NCI-H2107 (cell line): ENCODE measurements at regions not wholly inside any gene's neighbourhood (a gene's known extent, or its start where the extent isn't known, plus 50 kb on each side); places are given as distances from the start of the nearest gene placed in this dataset.

ENCODE experiments used
- DNase-seq: peaks from one replicate; lab custom pipeline; 2025; lab: John Stamatoyannopoulos, UW

GRCh38 chr4:19402581-19403065, 849.1 kb upstream of the SLIT2 start:
- DNase-seq = no peak

- no peak for DNase-seq
These were observed 850.2 kb upstream of the SLIT2 start for GRCh38 chr4:19401301-19402080.

- DNase-seq = no peak
These were observed 850.9 kb upstream of the SLIT2 start for GRCh38 chr4:19400820-19401219.

- DNase-seq = no peak
These were observed 852.7 kb upstream of the SLIT2 start for GRCh38 chr4:19399001-19399400.

- DNase-seq = no peak
These were observed 864.9 kb upstream of the SLIT2 start for GRCh38 chr4:19386786-19387185.

- DNase-seq = no peak
These were observed 868.5 kb upstream of the SLIT2 start for GRCh38 chr4:19382993-19383756.

GRCh38 chr4:19381068-19381467, 870.6 kb upstream of the SLIT2 start:
- no peak for DNase-seq

GRCh38 chr4:19380600-19380999, 871.1 kb upstream of the SLIT2 start:
- no peak for DNase-seq

GRCh38 chr4:19379191-19379708, 872.5 kb upstream of the SLIT2 start:
- no peak for DNase-seq

- no peak for DNase-seq
These were observed 875.8 kb upstream of the SLIT2 start for GRCh38 chr4:19375931-19376330.

GRCh38 chr4:19375136-19375804, 876.4 kb upstream of the SLIT2 start:
- no peak for DNase-seq

GRCh38 chr4:19372390-19372789, 879.3 kb upstream of the SLIT2 start:
- DNase-seq = no peak

GRCh38 chr4:19368800-19369199, 882.9 kb upstream of the SLIT2 start:
- DNase-seq = no peak

- no peak for DNase-seq
These were observed 884.8 kb upstream of the SLIT2 start for GRCh38 chr4:19366916-19367315.

GRCh38 chr4:19358015-19358414, 893.7 kb upstream of the SLIT2 start:
- no peak for DNase-seq

GRCh38 chr4:19349416-19349815, 902.3 kb upstream of the SLIT2 start:
- no peak for DNase-seq

GRCh38 chr4:19348746-19349145, 903.0 kb upstream of the SLIT2 start:
- no peak for DNase-seq

GRCh38 chr4:19346636-19347035, 905.1 kb upstream of the SLIT2 start:
- DNase-seq = no peak

- DNase-seq = no peak
These were observed 922.1 kb upstream of the SLIT2 start for GRCh38 chr4:19329631-19330030.

- no peak for DNase-seq
These were observed 922.6 kb upstream of the SLIT2 start for GRCh38 chr4:19329077-19329476.

GRCh38 chr4:19327364-19327763, 924.3 kb upstream of the SLIT2 start:
- DNase-seq = no peak

GRCh38 chr4:19324184-19324583, 927.5 kb upstream of the SLIT2 start:
- DNase-seq = no peak

- no peak for DNase-seq
These were observed 932.1 kb upstream of the SLIT2 start for GRCh38 chr4:19319607-19320006.
